ENCODE measurements at regions not wholly inside any gene's neighbourhood (a gene's known extent, or its start where the extent isn't known, plus 50 kb on each side); places are given as distances from the start of the nearest gene placed in this dataset.

DNA sequence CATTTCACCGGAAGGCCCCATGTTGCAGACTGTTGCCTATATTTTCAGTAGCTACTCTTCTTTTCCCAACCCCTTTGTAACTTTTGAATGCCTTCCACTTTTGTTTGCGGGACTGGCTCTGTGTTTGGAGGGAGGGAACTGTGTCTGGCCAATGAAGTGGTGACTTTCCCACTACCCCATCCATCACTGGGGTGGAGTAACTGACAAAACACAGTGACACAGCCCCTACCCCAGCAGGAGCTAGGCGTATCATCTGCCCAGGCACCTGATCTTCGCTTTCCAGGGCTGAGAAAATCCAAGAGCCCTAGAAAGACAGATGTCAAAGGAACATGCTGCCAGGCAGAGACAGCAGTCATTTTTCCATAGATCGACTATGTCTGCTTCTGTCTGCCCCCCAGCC, 710.6 kb upstream of the CELF2 start:
- TF ChIP-seq, protein P1, sequence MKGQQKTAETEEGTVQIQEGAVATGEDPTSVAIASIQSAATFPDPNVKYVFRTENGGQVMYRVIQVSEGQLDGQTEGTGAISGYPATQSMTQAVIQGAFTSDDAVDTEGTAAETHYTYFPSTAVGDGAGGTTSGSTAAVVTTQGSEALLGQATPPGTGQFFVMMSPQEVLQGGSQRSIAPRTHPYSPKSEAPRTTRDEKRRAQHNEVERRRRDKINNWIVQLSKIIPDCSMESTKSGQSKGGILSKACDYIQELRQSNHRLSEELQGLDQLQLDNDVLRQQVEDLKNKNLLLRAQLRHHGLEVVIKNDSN (IDR thresholded peaks at IDR 0.05): no peak
- no peak for TF ChIP-seq CREB1 (IDR thresholded peaks at IDR 0.05; ENCODE audit: low read depth)
- TF ChIP-seq TAF1 (IDR thresholded peaks at IDR 0.05; ENCODE audit: low read depth): no peak
- TF ChIP-seq CEBPB (IDR thresholded peaks at IDR 0.05): no peak
- TF ChIP-seq REST (IDR thresholded peaks at IDR 0.05; ENCODE audit: low read depth): no peak
- no peak for TF ChIP-seq ZBTB7A (IDR thresholded peaks at IDR 0.05; ENCODE audit: low read depth)
- TF ChIP-seq EP300 (IDR thresholded peaks at IDR 0.05; ENCODE audit: borderline replicate concordance): no peak
- TF ChIP-seq YY1 (IDR thresholded peaks at IDR 0.05; ENCODE audit: low read depth): no peak
- TF ChIP-seq, protein P2, sequence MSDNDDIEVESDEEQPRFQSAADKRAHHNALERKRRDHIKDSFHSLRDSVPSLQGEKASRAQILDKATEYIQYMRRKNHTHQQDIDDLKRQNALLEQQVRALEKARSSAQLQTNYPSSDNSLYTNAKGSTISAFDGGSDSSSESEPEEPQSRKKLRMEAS (IDR thresholded peaks at IDR 0.05): no peak
- no peak for TF ChIP-seq TEAD4 (IDR thresholded peaks at IDR 0.05)
- no peak for TF ChIP-seq EGR1 (IDR thresholded peaks at IDR 0.05)
- no peak for TF ChIP-seq NFIC (IDR thresholded peaks at IDR 0.05)
- TF ChIP-seq RAD21 (IDR thresholded peaks at IDR 0.05; ENCODE audit: low read depth): no peak
